ENCODE measurements at regions not wholly inside any gene's neighbourhood (a gene's known extent, or its start where the extent isn't known, plus 50 kb on each side); places are given as distances from the start of the nearest gene placed in this dataset.
"Not testable (repeated sequence)": the region's sequence is repeated elsewhere in the genome, so short reads cannot be mapped to it uniquely, and the experiment has no call there.

GRCh38 chr7:66429498-66430163, 199.1 kb upstream of the KCTD7 start:
- TF ChIP-seq POLR2A (IDR thresholded peaks at IDR 0.05) (no peak), CTCF (IDR thresholded peaks at IDR 0.05) (no peak)
- H3K27me3 ChIP-seq = no peaks in the 10 kb centered on the region
- no peak for DNase-seq
- H3K9me3 ChIP-seq = no peaks in the 10 kb centered on the region
- intact Hi-C loops (cut with DNase I) = no loop called here
- no peak for ATAC-seq
- 91 to 96% methylated on average over 4 of the region's 4 CpGs for WGBS, 2 donors
- no peak overlapping the region for H3K4me3 ChIP-seq
- H3K4me1 ChIP-seq = no peaks in the 10 kb centered on the region
- H3K27ac ChIP-seq = no peak overlapping the region
- H3K36me3 ChIP-seq (replicated peaks in 1 of 2; ENCODE audit: insufficient read depth in 1 of 2, low read depth in 2 of 2) = no peaks in the 10 kb centered on the region

- DNase-seq = no peak
- no peak for ATAC-seq
Observed at GRCh38 chr7:66430164-66430545, 198.5 kb upstream of the KCTD7 start.

GRCh38 chr7:66438703-66439405, 189.8 kb upstream of the KCTD7 start:
- H3K9me3 ChIP-seq; H3K27me3 ChIP-seq; H3K36me3 ChIP-seq (replicated peaks in 1 of 2; ENCODE audit: insufficient read depth in 1 of 2, low read depth in 2 of 2); H3K4me3 ChIP-seq; DNase-seq; intact Hi-C loops (cut with DNase I): not testable (repeated sequence)
- H3K27ac ChIP-seq = peak overlapping the region; percentile 39 to 75 (median 66)
- WGBS, 2 donors = 70 to 83% methylated on average over 1 of the region's 1 CpG
- H3K4me1 ChIP-seq = peaks cover 35% of the 10 kb centered on the region
- peak; percentile 63 for ATAC-seq

More at GRCh38 chr7:66430164-66430545, 198.5 kb upstream of the KCTD7 start:
- TF ChIP-seq CTCF (IDR thresholded peaks at IDR 0.05) (no peak), POLR2A (IDR thresholded peaks at IDR 0.05) (no peak)
- H3K9me3 ChIP-seq = no peaks in the 10 kb centered on the region
- no peaks in the 10 kb centered on the region for H3K4me1 ChIP-seq
- intact Hi-C loops (cut with DNase I) = no loop called here
- H3K4me3 ChIP-seq = no peak overlapping the region
- H3K36me3 ChIP-seq (replicated peaks in 1 of 2; ENCODE audit: insufficient read depth in 1 of 2, low read depth in 2 of 2) = no peaks in the 10 kb centered on the region
- no peaks in the 10 kb centered on the region for H3K27me3 ChIP-seq
- no peak overlapping the region for H3K27ac ChIP-seq
- 85 to 90% methylated on average over 5 of the region's 5 CpGs for WGBS, 2 donors

GRCh38 chr7:66442385-66442784, 186.3 kb upstream of the KCTD7 start:
- H3K4me1 ChIP-seq = peaks cover 30% of the 10 kb centered on the region
- no peak overlapping the region for H3K27ac ChIP-seq
- H3K27me3 ChIP-seq = no peaks in the 10 kb centered on the region
- no peaks in the 10 kb centered on the region for H3K36me3 ChIP-seq (replicated peaks in 1 of 2; ENCODE audit: insufficient read depth in 1 of 2, low read depth in 2 of 2)
- H3K9me3 ChIP-seq = no peaks in the 10 kb centered on the region
- 27 to 28% methylated on average over 4 of the region's 4 CpGs for WGBS, 2 donors
- TF ChIP-seq CTCF (IDR thresholded peaks at IDR 0.05) (no peak), POLR2A (IDR thresholded peaks at IDR 0.05) (no peak)
- intact Hi-C loops (cut with DNase I) = no loop called here
- no peak for DNase-seq
- ATAC-seq = no peak
- no peak overlapping the region for H3K4me3 ChIP-seq

- TF ChIP-seq POLR2A (IDR thresholded peaks at IDR 0.05) (no peak), CTCF (IDR thresholded peaks at IDR 0.05) (no peak)
- Histone ChIP-seq H3K4me1 (peaks cover 14% of the 10 kb centered on the region), H3K27ac (no peak overlapping the region), H3K9me3 (no peaks in the 10 kb centered on the region), H3K36me3 (replicated peaks in 1 of 2; ENCODE audit: insufficient read depth in 1 of 2, low read depth in 2 of 2) (no peaks in the 10 kb centered on the region), H3K4me3 (no peak overlapping the region), H3K27me3 (no peaks in the 10 kb centered on the region)
- DNase-seq (no peak), ATAC-seq (no peak)
- intact Hi-C loops (cut with DNase I) = no loop called here
Observed at GRCh38 chr7:66443946-66444345, 184.7 kb upstream of the KCTD7 start.

- intact Hi-C loops (cut with DNase I); DNase-seq; H3K4me3 ChIP-seq; H3K27me3 ChIP-seq; H3K4me1 ChIP-seq; H3K9me3 ChIP-seq; H3K27ac ChIP-seq; ATAC-seq; H3K36me3 ChIP-seq (replicated peaks in 1 of 2; ENCODE audit: insufficient read depth in 1 of 2, low read depth in 2 of 2): not testable (repeated sequence)
- 93 to 96% methylated on average over 2 of the region's 2 CpGs for WGBS, 2 donors
Observed at GRCh38 chr7:66447007-66447406, 181.7 kb upstream of the KCTD7 start.

GRCh38 chr7:66450814-66451213, 177.9 kb upstream of the KCTD7 start:
- H3K27me3 ChIP-seq; ATAC-seq; H3K4me1 ChIP-seq; H3K36me3 ChIP-seq (replicated peaks in 1 of 2; ENCODE audit: insufficient read depth in 1 of 2, low read depth in 2 of 2); H3K27ac ChIP-seq; H3K9me3 ChIP-seq; DNase-seq; H3K4me3 ChIP-seq; intact Hi-C loops (cut with DNase I): not testable (repeated sequence)
- WGBS, 2 donors = 88 to 96% methylated on average over 2 of the region's 2 CpGs

- DNase-seq; H3K4me3 ChIP-seq; ATAC-seq; H3K4me1 ChIP-seq; H3K27ac ChIP-seq; H3K27me3 ChIP-seq; H3K9me3 ChIP-seq; intact Hi-C loops (cut with DNase I); H3K36me3 ChIP-seq (replicated peaks in 1 of 2; ENCODE audit: insufficient read depth in 1 of 2, low read depth in 2 of 2): not testable (repeated sequence)
- 92 to 94% methylated on average over 2 of the region's 2 CpGs for WGBS, 2 donors
Observed at GRCh38 chr7:66451713-66452112, 177.0 kb upstream of the KCTD7 start.
